ENCODE measurements at regions not wholly inside any gene's neighbourhood (a gene's known extent, or its start where the extent isn't known, plus 50 kb on each side); places are given as distances from the start of the nearest gene placed in this dataset.

- TF ChIP-seq REST (IDR thresholded peaks at IDR 0.05; ENCODE audit: low read depth) (peak; percentile 73), CREB1 (IDR thresholded peaks at IDR 0.05; ENCODE audit: low read depth) (no peak)
Measured at GRCh38 chr1:204803607-204804006, 67.1 kb upstream of the NFASC start.

Data from Ishikawa (cell line).